GM18861 (cell line): ENCODE measurements at regions not wholly inside any gene's neighbourhood (a gene's known extent, or its start where the extent isn't known, plus 50 kb on each side); places are given as distances from the start of the nearest gene placed in this dataset.
"Not testable (repeated sequence)": the region's sequence is repeated elsewhere in the genome, so short reads cannot be mapped to it uniquely, and the experiment has no call there.

Experiments used
- ATAC-seq: cut with Tn5 transposase; IDR thresholded peaks from one replicate; pipeline ENCODE4 v1.9.1; 2021; ENCODE audit not compliant: unreplicated experiment

DNA sequence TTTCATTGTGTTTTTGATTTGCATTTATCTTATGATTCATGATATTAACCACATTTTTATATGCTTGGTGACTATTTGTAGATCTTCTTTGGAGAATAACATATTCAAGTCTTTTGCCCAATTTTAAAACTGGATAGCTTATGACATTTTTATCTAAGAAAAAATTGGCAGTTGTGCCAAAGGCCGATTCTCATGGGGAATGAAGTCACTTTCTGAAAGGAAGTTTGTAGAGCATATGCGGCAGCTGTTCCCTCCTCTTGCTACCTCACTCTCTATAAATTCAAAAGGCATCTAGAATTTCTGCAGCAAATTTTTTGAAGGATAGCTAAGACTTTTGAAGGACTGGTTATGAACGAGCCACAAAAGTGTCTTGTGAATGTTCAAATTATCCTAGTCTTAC is 2353.5 kb downstream of the ARAP2 start:
- ATAC-seq, result no peak

DNA sequence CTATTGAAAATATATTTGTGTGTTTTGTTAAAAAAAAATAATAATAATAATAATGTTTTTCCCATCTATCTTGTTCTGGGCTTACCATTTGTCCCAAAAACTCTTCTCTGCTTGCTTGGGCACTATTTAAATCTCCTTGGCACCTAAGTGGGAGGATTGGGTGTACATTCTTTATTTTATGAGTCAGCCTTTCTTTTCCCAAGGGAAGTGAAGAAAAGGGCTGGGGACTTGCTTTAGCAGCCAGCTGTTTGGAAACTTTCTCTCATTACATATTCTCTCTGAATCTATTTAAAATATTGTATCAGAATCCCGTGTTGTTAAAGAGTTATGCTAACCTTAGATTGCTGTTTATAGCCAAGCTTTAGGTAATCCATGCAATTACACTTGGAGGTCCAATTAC is 2332.4 kb downstream of the ARAP2 start:
- ATAC-seq, result no peak

DNA sequence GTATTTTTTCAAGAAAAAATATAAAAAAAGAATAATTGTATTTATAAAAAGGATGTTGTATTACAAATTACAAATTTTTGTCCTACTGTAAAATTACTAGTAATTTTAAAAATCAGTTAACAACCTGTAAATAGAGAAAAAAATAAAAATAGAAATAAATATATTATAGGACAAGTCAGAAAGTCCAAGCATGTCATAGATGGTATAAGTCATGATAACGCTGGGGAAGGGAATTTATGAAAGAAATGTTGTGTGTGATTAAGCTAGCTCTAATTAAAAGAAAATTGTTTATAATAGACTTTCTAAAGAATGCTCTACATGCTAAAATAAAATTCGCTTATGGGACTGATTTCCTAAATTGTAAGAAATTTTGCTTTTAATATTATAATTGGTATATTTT is 2329.9 kb downstream of the ARAP2 start:
- ATAC-seq, result no peak

DNA sequence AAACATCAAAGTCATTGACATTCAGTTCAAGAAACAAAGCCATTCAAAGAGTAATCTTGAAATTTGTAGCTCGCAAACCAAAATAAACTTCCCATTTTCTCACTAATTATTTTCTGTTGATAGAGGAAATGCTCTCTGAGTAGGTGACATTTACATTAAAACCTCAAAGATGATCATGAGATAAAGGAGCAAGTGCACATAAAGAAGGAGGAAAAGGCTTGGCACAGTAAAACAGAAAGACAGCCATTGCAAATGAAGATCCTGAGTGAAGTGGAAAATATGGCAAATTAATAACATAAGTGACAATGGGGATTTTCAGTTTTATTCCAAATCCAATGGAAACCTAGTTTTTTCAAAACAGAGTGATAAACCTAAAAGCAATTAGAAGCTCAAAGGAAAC is 2320.8 kb downstream of the ARAP2 start:
- ATAC-seq, result no peak

DNA sequence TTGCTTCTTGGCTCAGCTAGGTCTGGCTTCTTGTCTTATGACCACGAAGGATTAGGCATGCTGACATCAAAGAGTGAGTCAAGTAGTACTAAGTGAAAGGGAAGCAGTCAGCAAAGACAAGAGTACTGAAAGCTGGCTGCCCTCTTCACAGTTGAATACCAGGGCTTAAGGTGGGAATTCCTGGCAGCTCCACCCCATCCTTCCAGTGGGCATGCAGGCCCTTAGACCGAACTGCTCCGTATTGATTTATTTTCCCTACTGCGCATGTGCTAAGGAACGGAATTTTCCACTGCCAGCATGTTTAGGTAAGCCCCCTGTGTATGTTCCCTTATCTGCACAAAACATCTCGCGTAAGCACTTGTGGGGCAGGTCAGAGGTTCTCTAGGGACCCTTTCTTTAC is 2320.1 kb downstream of the ARAP2 start:
- no peak for ATAC-seq

DNA sequence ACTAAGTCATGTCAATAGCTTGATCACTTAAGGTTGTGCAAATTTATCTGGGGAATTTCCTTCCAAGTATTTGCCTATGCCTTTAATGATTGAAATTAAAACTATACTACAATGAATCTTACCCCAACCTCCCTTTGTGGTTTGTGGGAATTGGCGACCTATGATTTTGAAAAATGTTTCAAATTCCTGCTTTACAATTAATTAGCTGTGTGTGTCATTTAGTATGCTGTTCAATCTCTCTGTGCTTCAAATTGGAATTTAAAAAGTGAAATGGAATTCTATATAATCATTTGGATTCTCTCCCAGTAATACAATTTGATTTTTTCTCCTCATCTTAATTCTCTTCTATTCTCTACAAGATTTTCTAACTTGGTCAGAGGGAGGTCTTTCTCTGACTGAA is 2319.5 kb downstream of the ARAP2 start:
- ATAC-seq, result no peak

DNA sequence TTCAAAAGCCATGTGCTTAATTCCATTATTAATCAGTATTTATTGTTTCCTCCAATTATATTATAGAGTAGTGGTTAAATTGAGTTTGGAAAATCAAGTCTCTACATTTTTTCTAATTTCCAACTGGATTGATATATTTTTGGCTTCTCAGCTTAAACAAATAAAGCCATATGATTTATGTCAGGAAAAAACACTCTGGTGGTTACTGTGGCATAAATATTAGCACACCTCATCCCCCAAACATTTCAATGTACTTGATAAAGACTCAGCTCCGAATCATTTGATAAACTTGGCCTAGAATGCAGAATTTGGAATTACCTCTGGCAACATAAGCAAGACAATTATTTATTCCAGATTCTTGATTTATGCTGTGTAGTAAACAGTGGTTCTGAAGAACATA is 2313.8 kb downstream of the ARAP2 start:
- ATAC-seq, result no peak

DNA sequence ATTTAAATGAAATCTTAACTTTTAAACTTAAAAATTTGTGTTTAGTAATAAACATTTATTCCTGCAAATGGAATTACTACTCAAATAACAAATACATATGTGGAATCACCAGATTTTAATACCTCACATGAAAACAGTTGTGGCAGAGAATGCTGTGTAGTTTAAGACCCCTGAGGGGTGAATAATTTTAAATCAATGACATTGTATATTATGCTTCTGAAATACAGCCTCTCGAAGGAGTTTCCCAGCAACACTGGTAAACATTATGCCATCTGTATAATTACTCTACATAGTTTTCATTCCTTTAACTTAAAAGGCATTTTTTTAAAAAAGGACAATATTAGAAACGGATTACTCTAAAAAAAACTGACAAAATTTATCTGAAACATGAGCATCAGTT is 2313.3 kb downstream of the ARAP2 start:
- no peak for ATAC-seq

DNA sequence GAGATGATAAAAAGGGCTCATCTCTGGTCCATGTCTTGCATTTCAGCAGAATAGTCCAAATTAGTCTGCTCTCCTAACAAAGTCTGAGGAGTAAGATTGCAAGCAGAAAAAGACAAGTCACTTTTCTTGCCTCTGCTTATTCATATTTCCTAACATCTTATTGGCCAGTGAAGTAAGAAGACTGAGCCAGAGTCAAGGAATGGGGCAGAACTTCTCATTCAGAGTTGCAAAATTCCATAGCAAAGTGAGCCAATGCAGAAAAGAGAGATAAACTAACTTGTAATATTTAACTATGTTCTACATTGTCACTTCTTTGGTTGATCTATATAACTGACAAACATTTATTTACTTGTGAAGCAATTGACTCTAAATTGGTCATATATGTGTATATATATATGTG is 2304.0 kb downstream of the ARAP2 start:
- ATAC-seq, result no peak

DNA sequence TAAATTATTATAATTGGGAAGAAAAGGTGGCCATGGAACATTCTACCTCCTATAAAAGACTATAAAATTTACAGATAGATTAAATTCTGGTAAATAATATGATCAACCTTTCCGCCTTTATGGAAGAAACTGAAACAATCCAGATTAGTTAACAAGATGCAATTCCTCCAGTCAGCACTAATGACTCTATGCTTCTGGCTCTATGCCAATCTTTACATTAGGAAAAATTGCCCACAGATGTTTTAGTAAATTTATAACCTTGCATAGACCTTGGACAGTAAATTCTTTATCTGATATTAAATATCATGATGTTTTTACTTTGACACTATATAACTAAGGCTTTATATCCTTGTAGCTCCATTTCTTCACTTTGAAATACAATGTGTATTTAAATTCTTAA is 2302.5 kb downstream of the ARAP2 start:
- no peak for ATAC-seq

DNA sequence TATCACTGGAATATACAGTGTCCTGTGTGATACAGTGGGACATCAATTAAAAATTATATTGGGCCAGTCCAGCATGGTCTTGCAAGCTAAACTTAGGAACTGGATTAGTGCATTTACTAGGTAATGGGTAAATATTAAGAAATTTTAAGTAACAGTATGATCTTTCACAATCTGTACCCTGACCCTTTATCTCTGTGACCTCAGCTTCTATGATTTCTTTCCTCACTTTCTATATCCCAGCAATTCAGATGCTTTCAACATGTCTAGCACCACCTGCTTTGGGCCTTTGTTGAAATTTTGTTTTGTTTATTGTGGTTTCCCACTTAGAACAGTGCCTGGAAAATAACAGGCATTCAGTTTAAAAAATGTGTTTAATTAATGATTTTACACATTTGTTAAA is 2295.4 kb downstream of the ARAP2 start:
- no peak for ATAC-seq

DNA sequence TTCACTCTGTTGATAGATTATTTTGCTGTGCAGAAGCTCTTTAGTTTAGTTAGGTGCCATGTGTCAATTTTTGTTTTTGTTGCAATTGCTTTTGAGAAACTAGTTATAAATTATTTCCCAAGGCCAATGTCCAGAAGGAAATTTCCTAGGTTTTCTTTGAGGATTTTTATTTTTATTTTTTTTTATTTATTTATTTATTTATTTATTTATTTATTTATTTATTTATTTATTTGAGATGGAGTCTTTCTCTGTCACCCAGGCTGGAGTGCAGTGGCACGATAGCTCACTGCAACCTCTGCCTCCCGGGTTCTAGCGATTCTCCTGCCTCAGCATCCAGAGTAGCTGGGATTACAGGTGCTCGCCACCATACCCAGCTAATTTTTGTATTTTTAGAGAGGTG is 2290.5 kb downstream of the ARAP2 start:
- ATAC-seq, result not testable (repeated sequence)

DNA sequence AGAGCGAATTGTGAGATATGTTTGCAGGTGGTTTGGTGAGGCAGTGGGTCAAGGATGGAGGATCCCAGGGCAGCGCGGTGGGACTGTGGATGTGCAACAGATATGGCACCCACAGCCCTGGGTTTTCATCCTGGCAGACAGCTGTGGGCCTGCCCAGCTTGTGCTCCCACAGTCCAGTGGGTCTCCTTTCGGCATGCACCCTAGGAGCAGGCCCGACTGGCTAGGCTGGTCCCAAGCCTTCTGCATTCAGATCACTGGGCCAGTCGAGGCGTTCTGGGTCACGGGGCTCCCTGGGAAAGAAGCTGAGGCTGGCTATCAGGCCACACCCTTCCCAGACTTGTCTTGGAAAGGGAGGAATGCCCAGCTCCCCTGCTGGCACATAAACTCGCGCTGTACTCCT is 2289.6 kb downstream of the ARAP2 start:
- ATAC-seq, result no peak

DNA sequence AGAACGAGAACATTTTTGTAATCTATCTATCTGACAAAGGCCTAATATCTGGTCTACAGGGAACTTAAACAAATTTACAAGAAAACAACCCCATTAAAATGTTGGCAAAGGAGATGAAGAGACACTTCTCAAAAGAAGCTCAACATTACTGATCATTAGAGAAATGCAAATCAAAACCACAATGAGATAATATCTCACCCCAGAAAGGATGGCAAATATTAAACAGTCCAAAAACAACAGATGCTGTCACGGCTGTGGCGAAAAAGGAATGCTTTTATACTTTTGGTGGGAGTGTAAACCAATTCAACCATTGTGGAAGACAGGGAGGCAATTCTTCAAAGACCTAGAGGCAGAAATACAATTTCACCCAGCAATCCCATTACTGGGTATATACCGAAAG is 2284.8 kb downstream of the ARAP2 start:
- ATAC-seq, result no peak

DNA sequence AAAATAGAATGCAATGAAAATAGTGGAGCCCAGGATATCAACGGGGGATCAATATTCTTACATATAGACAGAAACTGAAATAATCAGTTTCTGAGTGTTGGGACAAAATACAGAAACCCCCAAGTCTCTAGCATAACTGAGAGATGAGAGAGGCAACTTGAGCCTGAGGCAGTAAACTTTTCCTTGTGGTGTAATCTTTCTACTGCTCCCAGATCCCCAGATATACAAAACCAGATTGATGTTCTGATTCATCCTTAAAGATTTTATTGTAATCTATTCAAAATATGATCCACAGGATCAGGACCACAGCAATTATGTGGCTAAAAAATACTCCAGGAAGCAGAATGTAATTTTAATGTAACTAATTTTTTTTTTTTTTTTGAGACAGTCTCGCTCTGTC is 2282.6 kb downstream of the ARAP2 start:
- ATAC-seq, result no peak

DNA sequence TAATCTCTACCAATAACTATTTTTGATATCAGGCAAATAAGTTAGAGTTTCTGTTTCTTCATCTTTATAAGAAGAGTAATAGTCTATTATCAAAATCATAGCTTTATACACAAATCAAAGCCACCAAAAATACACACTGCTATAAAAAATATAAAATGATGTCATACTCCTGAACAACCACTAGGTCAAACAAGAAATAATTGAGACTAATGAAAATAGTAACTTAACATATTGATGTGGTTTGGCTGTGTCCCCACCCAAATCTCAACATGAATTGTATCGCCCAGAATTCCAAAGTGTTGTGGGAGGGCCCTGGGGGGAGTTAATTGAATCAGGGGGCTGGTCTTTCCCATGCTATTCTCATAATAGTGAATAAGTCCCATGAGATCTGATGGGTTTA is 2277.5 kb downstream of the ARAP2 start:
- no peak for ATAC-seq

DNA sequence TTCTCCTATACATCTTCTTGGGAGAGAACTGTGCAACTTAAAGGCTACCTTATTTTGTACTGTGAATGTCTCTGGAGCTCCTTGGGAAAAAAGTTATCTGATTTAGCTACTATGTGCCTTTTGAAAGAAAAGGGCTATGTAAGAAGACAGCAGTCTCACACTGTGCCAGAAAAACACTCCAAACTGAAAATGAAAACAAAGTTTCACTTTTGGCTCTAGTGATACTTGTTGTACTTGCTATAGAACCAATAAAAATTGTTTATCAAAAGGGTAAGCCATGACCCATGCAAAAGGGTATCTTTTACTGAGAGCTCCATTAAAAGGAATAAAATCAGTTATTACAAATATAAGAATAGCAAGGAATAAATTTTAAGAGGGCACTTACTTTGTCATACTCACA is 2270.0 kb downstream of the ARAP2 start:
- no peak for ATAC-seq

DNA sequence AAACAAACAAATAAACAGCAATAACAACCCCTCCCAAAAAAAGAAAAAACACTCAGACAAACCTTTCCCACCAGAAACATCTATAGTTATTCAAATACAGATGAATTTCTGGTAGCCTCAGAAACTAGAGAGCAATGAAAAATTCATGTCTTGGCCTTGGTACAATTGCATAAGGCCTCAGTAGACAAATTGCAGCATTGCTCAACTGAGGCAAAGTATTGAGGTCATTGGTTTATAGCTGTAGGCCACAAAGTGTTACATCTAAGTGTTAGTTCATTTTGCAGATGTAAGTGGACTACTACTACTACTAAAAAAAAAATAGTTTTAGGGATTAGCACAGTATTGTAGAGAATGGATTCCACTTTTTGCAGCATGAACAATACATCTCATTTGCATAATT is 2268.3 kb downstream of the ARAP2 start:
- no peak for ATAC-seq

DNA sequence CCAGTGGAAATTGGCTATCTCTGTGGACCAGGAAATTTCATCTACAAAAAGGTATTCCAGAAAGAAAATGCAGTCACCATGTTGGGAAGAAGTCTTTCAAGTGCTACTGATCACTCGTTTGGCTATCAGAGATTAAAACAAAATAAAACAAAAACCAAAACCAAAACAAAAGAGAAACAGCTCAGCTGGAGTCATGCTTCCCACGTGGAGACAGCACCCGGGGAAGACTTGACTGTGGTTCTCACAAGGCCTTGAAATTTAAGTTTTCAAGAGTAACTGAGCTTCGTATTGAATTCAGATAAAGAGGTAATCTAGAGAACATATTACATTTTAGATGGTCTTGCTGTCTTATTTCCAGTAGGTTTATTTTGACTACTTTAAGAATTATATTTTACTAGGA is 2264.5 kb downstream of the ARAP2 start:
- ATAC-seq, result not testable (repeated sequence)

DNA sequence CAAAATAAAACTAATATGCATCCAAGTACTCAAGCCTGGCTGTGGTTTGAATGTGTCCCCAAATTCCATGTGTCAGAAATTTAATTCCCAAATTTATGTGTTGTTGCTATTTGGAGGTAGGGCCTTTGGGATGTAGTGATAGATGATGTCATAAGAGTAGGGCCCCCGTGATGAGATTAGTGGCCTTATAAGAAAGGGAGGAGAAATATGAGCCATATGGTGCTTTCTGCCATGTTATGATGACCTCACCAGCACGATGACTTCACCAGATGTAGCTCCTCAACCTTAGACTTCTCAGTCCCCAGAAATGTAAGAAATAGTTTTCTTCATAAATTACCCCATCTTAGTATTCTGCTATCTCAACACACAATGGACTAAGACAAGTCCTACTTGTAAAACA is 2264.0 kb downstream of the ARAP2 start:
- ATAC-seq, result no peak

DNA sequence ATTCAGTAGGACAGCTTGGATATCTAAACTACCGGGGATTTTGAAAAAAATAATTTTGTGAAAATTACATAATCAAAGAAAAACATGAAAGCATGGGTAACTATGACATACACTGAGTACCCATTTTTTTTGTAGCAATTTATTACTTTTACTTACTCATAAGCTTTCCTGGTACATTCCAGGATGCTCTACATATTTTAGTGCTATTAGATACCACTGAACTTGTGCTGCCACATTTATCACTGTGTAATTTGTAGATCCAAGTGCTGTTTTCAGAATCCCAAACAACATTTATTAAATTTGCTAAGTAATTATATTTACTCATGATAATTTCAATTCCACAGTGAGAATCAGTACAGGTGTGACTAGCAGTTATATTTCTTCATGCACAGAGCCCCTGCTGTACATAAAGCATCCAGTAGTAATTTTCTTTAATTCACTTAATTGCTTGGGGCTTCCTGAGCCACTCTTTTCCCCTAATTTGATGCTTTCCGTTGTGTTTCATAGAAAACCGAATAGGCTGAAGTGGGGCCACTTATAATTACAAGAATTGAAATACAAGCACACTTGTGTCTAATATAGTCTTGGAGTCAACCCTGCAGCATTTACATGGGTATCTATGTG is 2254.4 kb downstream of the ARAP2 start:
- no peak for ATAC-seq

DNA sequence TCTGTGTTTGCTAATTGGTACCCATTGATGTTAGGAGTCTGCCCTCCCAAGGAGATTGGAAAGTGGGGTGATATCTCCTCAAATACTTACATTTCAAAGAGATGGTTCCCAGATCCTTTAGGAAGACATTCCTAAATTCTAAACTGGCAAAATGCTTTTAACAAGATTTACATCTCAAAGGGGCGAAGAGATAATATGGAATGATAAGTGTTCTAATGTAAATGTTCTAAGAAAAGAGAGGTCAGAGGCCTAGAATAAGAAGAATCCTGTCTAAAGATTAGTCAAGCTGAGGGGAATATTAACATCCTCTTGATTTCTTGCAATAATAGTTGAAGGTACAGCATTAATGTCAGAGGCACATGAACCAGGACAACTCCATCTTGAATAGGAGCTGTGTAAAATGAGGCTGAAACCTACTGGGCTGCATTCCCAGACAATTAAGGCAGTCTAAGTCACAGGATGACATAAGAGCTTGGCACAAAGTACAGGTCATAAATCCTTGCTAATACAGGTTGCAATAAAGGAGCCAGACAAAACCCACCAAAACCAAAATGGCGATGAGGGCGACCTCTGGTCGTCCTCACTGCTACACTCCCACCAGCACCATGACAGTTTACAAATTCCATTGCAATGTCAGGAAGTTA is 2248.1 kb downstream of the ARAP2 start:
- no peak for ATAC-seq

DNA sequence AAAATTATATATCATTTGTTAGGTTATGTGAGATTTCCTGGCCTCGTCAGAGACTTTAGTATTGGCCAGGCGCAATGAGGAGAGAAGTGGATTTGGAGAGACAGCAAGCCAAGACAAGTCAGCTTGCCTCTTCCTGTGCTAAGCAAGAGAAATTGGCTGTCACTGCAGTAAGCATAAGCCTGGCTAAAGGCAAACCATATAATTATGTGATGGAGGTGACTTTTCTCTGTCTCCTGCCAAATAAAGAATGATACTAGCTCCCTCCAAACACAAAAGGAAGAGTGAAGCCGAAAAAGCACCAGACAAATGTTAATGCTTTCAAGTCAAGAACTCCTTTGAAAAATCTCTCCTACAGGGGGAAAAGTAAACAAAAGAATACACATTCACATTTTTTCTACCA is 2246.0 kb downstream of the ARAP2 start:
- ATAC-seq, result no peak
